PC-3 (cell line): ENCODE measurements at regions not wholly inside any gene's neighbourhood (a gene's known extent, or its start where the extent isn't known, plus 50 kb on each side); places are given as distances from the start of the nearest gene placed in this dataset.

Experiments
- ATAC-seq: fragments of 200-7000 bp; cut with Tn5 transposase; 2 replicates; pipeline ENCODE4 v1.9.1; 2020; ENCODE audit warnings: mild to moderate bottlenecking, moderate library complexity
- BruUV-seq: library from RNA; stranded (reverse); fragments of 400-500 nt; replicated peaks from 2 replicates; lab custom pipeline; 2021; lab: Mats Ljungman, UMichigan
- CTCF ChIA-PET: fragments of 300-600 bp; sonication (Branson Sonifier 250); formaldehyde crosslinking; loops from one replicate; lab custom pipeline; 2022; ENCODE audit warnings: antibody characterized with exemption; lab: Charles Lee
- POLR2A ChIA-PET: fragments of 300-600 bp; sonication (Branson Sonifier 250); formaldehyde crosslinking; loops from one replicate; lab custom pipeline; 2022; ENCODE audit warnings: antibody characterized with exemption; ENCODE audit not compliant: unreplicated experiment; lab: Charles Lee
- DNase-seq: peaks from one replicate; pipeline ENCODE4 v3.0.0-alpha.2; 2015
- H2AFZ ChIP-seq: fragments of 300-600 bp; sonication (generic); 2 replicates; pipeline ENCODE4 v1.6.0; 2016; ENCODE audit warnings: antibody characterized with exemption, low read length
- H3F3A ChIP-seq: fragments of 300-600 bp; sonication (generic); one replicate; pipeline ENCODE4 v1.6.0; 2017; ENCODE audit warnings: antibody characterized with exemption, low read length, control low read depth, mild to moderate bottlenecking; ENCODE audit not compliant: unreplicated experiment
- H3K27ac ChIP-seq: fragments of 300-600 bp; sonication (generic); 2 replicates; pipeline ENCODE4 v1.5.1; 2016; ENCODE audit warnings: mild to moderate bottlenecking, low read length
- H3K27me3 ChIP-seq: fragments of 300-600 bp; sonication (generic); 2 replicates; pipeline ENCODE4 v1.6.1; 2016; ENCODE audit warnings: low read length, mixed read lengths
- H3K36me3 ChIP-seq: fragments of 300-600 bp; sonication (generic); 2 replicates; pipeline ENCODE4 v1.6.1; 2016; ENCODE audit warnings: low read depth, mixed run types, low read length, mixed read lengths
- H3K4me1 ChIP-seq: fragments of 300-600 bp; sonication (generic); 2 replicates; pipeline ENCODE4 v1.5.1; 2016; ENCODE audit warnings: low read length; ENCODE audit not compliant: insufficient read depth
- H3K4me2 ChIP-seq: fragments of 300-600 bp; sonication (generic); 2 replicates; pipeline ENCODE4 v1.6.0; 2016; ENCODE audit warnings: low read length
- H3K4me3 ChIP-seq: fragments of 300-600 bp; sonication (generic); 2 replicates; pipeline ENCODE4 v1.5.1; 2016; ENCODE audit warnings: mild to moderate bottlenecking, low read length, mixed read lengths
- H3K79me2 ChIP-seq: fragments of 300-600 bp; sonication (generic); 2 replicates; pipeline ENCODE4 v1.6.1; 2017; ENCODE audit warnings: low read length, mixed read lengths
- H3K9ac ChIP-seq: fragments of 300-600 bp; sonication (generic); 2 replicates; pipeline ENCODE4 v1.6.0; 2016; ENCODE audit warnings: mild to moderate bottlenecking, low read length
- H3K9me2 ChIP-seq: fragments of 300-600 bp; sonication (generic); replicated peaks from 2 replicates; pipeline ENCODE4 v1.6.1; 2016; ENCODE audit warnings: mixed run types, low read length, mixed read lengths
- H3K9me3 ChIP-seq: fragments of 300-600 bp; sonication (generic); 2 replicates; pipeline ENCODE4 v1.6.1; 2016; ENCODE audit warnings: low read length, mixed read lengths
- H4K20me1 ChIP-seq: fragments of 300-600 bp; sonication (generic); 2 replicates; pipeline ENCODE4 v1.6.1; 2016; ENCODE audit warnings: low read length, mixed read lengths
- CTCF ChIP-seq: fragments of 300-600 bp; sonication (generic); conservative IDR thresholded peaks from 2 replicates; pipeline ENCODE4 v1.5.1; 2017; ENCODE audit warnings: antibody characterized with exemption, low read depth, mild to moderate bottlenecking, low read length
- EZH2 ChIP-seq: fragments of 300-600 bp; sonication (generic); IDR thresholded peaks from one replicate; pipeline ENCODE4 v1.6.1; 2017; ENCODE audit warnings: antibody characterized with exemption, mild to moderate bottlenecking, low read length; ENCODE audit not compliant: unreplicated experiment
- EZH2phosphoT487 ChIP-seq: fragments of 300-600 bp; sonication (generic); IDR thresholded peaks from 2 replicates; pipeline ENCODE4 v1.6.1; 2018; ENCODE audit warnings: mild to moderate bottlenecking, antibody characterized with exemption, low read length, borderline replicate concordance
- intact Hi-C: fragments of 100-400 bp; cut with micrococcal nuclease; formaldehyde crosslinking; loops from 2 replicates; pipeline ENCODE4 v1.9.0; 2023

- ChIA-PET POLR2A (no interaction called here), CTCF (no interaction called here)
- H3K4me2 ChIP-seq = no peak overlapping the region
- H3K9me3 ChIP-seq = peaks cover 26% of the 10 kb centered on the region; the same call in 1 of the 2 replicates
- intact Hi-C loops = no loop called here
- no peaks in the 10 kb centered on the region for H3K79me2 ChIP-seq
- H3F3A ChIP-seq = no peaks in the 10 kb centered on the region
- no peak overlapping the region for H3K27ac ChIP-seq
- H2AFZ ChIP-seq = no peak overlapping the region
- H3K9ac ChIP-seq = no peak overlapping the region
- H3K4me1 ChIP-seq = no peaks in the 10 kb centered on the region
- no peaks in the 10 kb centered on the region for H3K9me2 ChIP-seq
- BruUV-seq = no TSS peak
- H3K36me3 ChIP-seq = no peaks in the 10 kb centered on the region
- DNase-seq = no peak
- no peaks in the 10 kb centered on the region for H3K27me3 ChIP-seq
- TF ChIP-seq EZH2phosphoT487 (no peak), CTCF (no peak), EZH2 (no peak)
- ATAC-seq = no peak
- H3K4me3 ChIP-seq = no peak overlapping the region
- H4K20me1 ChIP-seq = no peaks in the 10 kb centered on the region
Measured at GRCh38 chr2:49532702-49533101, 378.4 kb upstream of the FSHR start.

GRCh38 chr2:49515996-49516782 lies 361.9 kb upstream of the FSHR start:
- BruUV-seq = no TSS peak
- Histone ChIP-seq H4K20me1 (no peaks in the 10 kb centered on the region), H3K9me3 (peaks cover 26% of the 10 kb centered on the region; the same call in 1 of the 2 replicates), H3K9ac (no peak overlapping the region), H3K27me3 (no peaks in the 10 kb centered on the region), H2AFZ (no peak overlapping the region), H3K4me1 (no peaks in the 10 kb centered on the region), H3K4me3 (no peak overlapping the region), H3K79me2 (no peaks in the 10 kb centered on the region), H3K4me2 (no peak overlapping the region), H3K9me2 (no peaks in the 10 kb centered on the region), H3K27ac (no peak overlapping the region), H3K36me3 (no peaks in the 10 kb centered on the region), H3F3A (no peaks in the 10 kb centered on the region)
- CTCF ChIA-PET = no interaction called here
- DNase-seq (no peak), ATAC-seq (no peak)
- no peak for TF ChIP-seq EZH2
- no peak for TF ChIP-seq EZH2phosphoT487
- POLR2A ChIA-PET = no interaction called here
- intact Hi-C loops = no loop called here

- H4K20me1 ChIP-seq = no peaks in the 10 kb centered on the region
- no peaks in the 10 kb centered on the region for H3F3A ChIP-seq
- H3K9me2 ChIP-seq = no peaks in the 10 kb centered on the region
- ChIA-PET POLR2A (no interaction called here), CTCF (no interaction called here)
- no TSS peak for BruUV-seq
- no peak overlapping the region for H2AFZ ChIP-seq
- H3K36me3 ChIP-seq = no peaks in the 10 kb centered on the region
- no peaks in the 10 kb centered on the region for H3K4me1 ChIP-seq
- DNase-seq (no peak), ATAC-seq (no peak)
- peaks cover 20% of the 10 kb centered on the region; the same call in 1 of the 2 replicates for H3K9me3 ChIP-seq
- no peak overlapping the region for H3K27ac ChIP-seq
- H3K4me2 ChIP-seq = no peak overlapping the region
- no peaks in the 10 kb centered on the region for H3K27me3 ChIP-seq
- no peak overlapping the region for H3K4me3 ChIP-seq
- intact Hi-C loops = no loop called here
- TF ChIP-seq EZH2 = no peak
- TF ChIP-seq EZH2phosphoT487 = no peak
- TF ChIP-seq CTCF = no peak
- no peak overlapping the region for H3K9ac ChIP-seq
- no peaks in the 10 kb centered on the region for H3K79me2 ChIP-seq
Measured at GRCh38 chr2:49514201-49514600, 359.9 kb upstream of the FSHR start.
